ENCODE measurements at regions not wholly inside any gene's neighbourhood (a gene's known extent, or its start where the extent isn't known, plus 50 kb on each side); places are given as distances from the start of the nearest gene placed in this dataset.

DNA sequence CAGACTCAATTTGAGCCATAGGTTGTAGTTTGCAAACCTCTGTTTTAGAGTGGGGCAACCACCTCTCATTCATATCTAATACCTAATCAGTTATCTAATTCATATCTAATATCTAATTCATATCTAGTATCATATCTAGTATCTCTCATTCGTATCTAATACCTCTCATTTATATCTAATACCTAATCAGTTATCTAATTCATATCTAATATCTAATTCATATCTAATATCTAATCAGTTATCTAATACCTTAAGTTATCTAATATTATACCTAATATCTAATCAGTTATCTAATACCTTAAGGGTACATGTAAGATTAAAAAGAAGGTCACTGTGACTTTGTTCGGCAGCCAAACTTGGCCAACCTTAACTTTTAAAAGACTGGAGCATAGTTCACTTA, 403.4 kb upstream of the MMADHC start:
- DNase-seq (no peak), ATAC-seq (no peak)
- H3K36me3 ChIP-seq (replicated peaks in 1 of 2; ENCODE audit: insufficient read depth in 1 of 2, low read depth in 2 of 2) = no peaks in the 10 kb centered on the region
- H3K9me3 ChIP-seq = no peaks in the 10 kb centered on the region
- H3K4me3 ChIP-seq = no peak overlapping the region
- peaks cover 37% of the 10 kb centered on the region for H3K4me1 ChIP-seq
- no peak for TF ChIP-seq POLR2A (IDR thresholded peaks at IDR 0.05)
- no peak for TF ChIP-seq CTCF (IDR thresholded peaks at IDR 0.05)
- intact Hi-C loops (cut with DNase I) = no loop called here
- H3K27ac ChIP-seq = no peak overlapping the region
- WGBS, 2 donors = 26 to 43% methylated on average over 2 of the region's 2 CpGs
- no peaks in the 10 kb centered on the region for H3K27me3 ChIP-seq

- Histone ChIP-seq H3K27me3 (no peaks in the 10 kb centered on the region), H3K9me3 (no peaks in the 10 kb centered on the region), H3K36me3 (replicated peaks in 1 of 2; ENCODE audit: insufficient read depth in 1 of 2, low read depth in 2 of 2) (no peaks in the 10 kb centered on the region), H3K27ac (peak overlapping the region in 3 of 4 donors; percentile 27 to 65 (median 55)), H3K4me3 (no peak overlapping the region), H3K4me1 (peaks cover 37% of the 10 kb centered on the region)
- 10 to 16% methylated on average over 2 of the region's 2 CpGs for WGBS, 2 donors
- intact Hi-C loops (cut with DNase I) = no loop called here
- TF ChIP-seq POLR2A (IDR thresholded peaks at IDR 0.05) (no peak), CTCF (IDR thresholded peaks at IDR 0.05) (no peak)
- ATAC-seq (peak; percentile 85), DNase-seq (peak; percentile 19 to 50 (median 30))
Measured at GRCh38 chr2:149989447-149990063, 402.0 kb upstream of the MMADHC start.

- ATAC-seq = no peak
Measured at GRCh38 chr2:149988361-149988760, 400.8 kb upstream of the MMADHC start.

DNA sequence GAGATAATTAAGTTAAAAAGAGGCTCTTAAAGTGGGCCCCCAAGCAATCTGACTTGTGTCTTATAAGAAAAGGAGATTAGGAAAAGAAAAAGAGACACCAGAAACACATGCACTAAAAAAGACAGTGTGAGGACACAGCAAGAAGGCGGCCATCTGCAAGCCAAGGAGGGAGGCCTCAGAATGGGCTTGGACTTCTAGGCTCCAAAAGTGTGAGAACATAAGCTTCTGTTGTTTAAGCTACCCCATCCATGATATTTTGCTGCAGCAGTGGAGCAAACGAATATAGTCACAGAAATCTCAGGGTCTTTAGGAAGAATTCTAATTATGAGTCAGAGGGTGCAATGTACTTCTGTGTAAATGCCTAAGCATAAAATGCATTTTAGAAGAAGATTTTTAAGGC, 399.3 kb upstream of the MMADHC start:
- no peaks in the 10 kb centered on the region for H3K9me3 ChIP-seq
- no peak overlapping the region for H3K27ac ChIP-seq
- TF ChIP-seq POLR2A (IDR thresholded peaks at IDR 0.05) (no peak), CTCF (IDR thresholded peaks at IDR 0.05) (no peak)
- intact Hi-C loops (cut with DNase I) = no loop called here
- no peak for DNase-seq
- H3K4me3 ChIP-seq = no peak overlapping the region
- ATAC-seq = no peak
- 83 to 89% methylated on average over 2 of the region's 2 CpGs for WGBS, 2 donors
- no peaks in the 10 kb centered on the region for H3K27me3 ChIP-seq
- H3K4me1 ChIP-seq = peaks cover 29% of the 10 kb centered on the region
- no peaks in the 10 kb centered on the region for H3K36me3 ChIP-seq (replicated peaks in 1 of 2; ENCODE audit: insufficient read depth in 1 of 2, low read depth in 2 of 2)

More at GRCh38 chr2:149988361-149988760, 400.8 kb upstream of the MMADHC start:
- TF ChIP-seq CTCF (IDR thresholded peaks at IDR 0.05) (no peak), POLR2A (IDR thresholded peaks at IDR 0.05) (no peak)
- Histone ChIP-seq H3K4me3 (no peak overlapping the region), H3K27ac (peak overlapping the region in 2 of 4 donors; percentile 55 to 65), H3K9me3 (no peaks in the 10 kb centered on the region), H3K36me3 (replicated peaks in 1 of 2; ENCODE audit: insufficient read depth in 1 of 2, low read depth in 2 of 2) (no peaks in the 10 kb centered on the region), H3K27me3 (no peaks in the 10 kb centered on the region), H3K4me1 (peaks cover 37% of the 10 kb centered on the region)
- intact Hi-C loops (cut with DNase I) = no loop called here
- no peak for DNase-seq
- WGBS, 2 donors = 61 to 63% methylated on average over 4 of the region's 4 CpGs

- H3K27ac ChIP-seq = no peak overlapping the region
- TF ChIP-seq POLR2A (IDR thresholded peaks at IDR 0.05) = no peak
- TF ChIP-seq CTCF (IDR thresholded peaks at IDR 0.05) = no peak
- ATAC-seq = no peak
- H3K36me3 ChIP-seq (replicated peaks in 1 of 2; ENCODE audit: insufficient read depth in 1 of 2, low read depth in 2 of 2) = no peaks in the 10 kb centered on the region
- peaks cover 9% of the 10 kb centered on the region for H3K4me1 ChIP-seq
- DNase-seq = no peak
- intact Hi-C loops (cut with DNase I) = no loop called here
- no peak overlapping the region for H3K4me3 ChIP-seq
- no peaks in the 10 kb centered on the region for H3K9me3 ChIP-seq
- no peaks in the 10 kb centered on the region for H3K27me3 ChIP-seq
Measured at GRCh38 chr2:149984311-149984710, 396.7 kb upstream of the MMADHC start.
